CD8-positive, alpha-beta memory T cell (primary cell): ENCODE measurements at regions not wholly inside any gene's neighbourhood (a gene's known extent, or its start where the extent isn't known, plus 50 kb on each side); places are given as distances from the start of the nearest gene placed in this dataset.

Experiments
- CTCF ChIA-PET: fragments of 350-600 bp; sonication (Branson Sonifier 250); formaldehyde crosslinking; loops from one replicate; lab custom pipeline; 2021; ENCODE audit warnings: antibody characterized with exemption; lab: Charles Lee
- POLR2A ChIA-PET: fragments of 350-600 bp; sonication (Branson Sonifier 250); formaldehyde crosslinking; loops from one replicate; lab custom pipeline; 2021; ENCODE audit warnings: antibody characterized with exemption; lab: Charles Lee
- DNase-seq, 5 donors: peaks; one replicate each; pipeline versions ENCODE4 v3.0.0 to v3.0.0-alpha.2; 2020 to 2022; ENCODE audit warnings: mixed read lengths in 1 of 5
- H3K27ac ChIP-seq: one replicate; pipeline ENCODE4 v1.7.0; 2013; ENCODE audit warnings: low read depth, mild to moderate bottlenecking, low read length, moderate library complexity
- H3K27me3 ChIP-seq: 2 replicates; pipeline ENCODE4 v1.7.0; 2013; ENCODE audit warnings: low read length, mild to moderate bottlenecking; ENCODE audit not compliant: insufficient read depth, poor library complexity, severe bottlenecking
- H3K36me3 ChIP-seq: 2 replicates; pipeline ENCODE4 v1.7.0; 2013; ENCODE audit warnings: mild to moderate bottlenecking, low read length, moderate library complexity; ENCODE audit not compliant: insufficient read depth
- H3K4me1 ChIP-seq: 2 replicates; pipeline ENCODE4 v1.7.0; 2013; ENCODE audit warnings: mild to moderate bottlenecking, low read length, moderate library complexity; ENCODE audit not compliant: insufficient read depth
- H3K4me3 ChIP-seq: 2 replicates; pipeline ENCODE4 v1.7.0; 2013; ENCODE audit warnings: mild to moderate bottlenecking, low read length
- H3K9me3 ChIP-seq: 2 replicates; pipeline ENCODE4 v1.7.0; 2013; ENCODE audit warnings: mild to moderate bottlenecking, low read length
- H3K27ac Mint-ChIP-seq, 8 donors: one replicate each; pipeline ENCODE4 v1.8.0; 2020 to 2021; ENCODE audit warnings: mixed read lengths in 8 of 8, mild to moderate bottlenecking in 6 of 8, inconsistent platforms in 3 of 8, moderate library complexity in 3 of 8
- H3K27me3 Mint-ChIP-seq, 2 donors: one replicate each; pipeline ENCODE4 v1.8.0; 2020 to 2021; ENCODE audit warnings: mixed read lengths in 2 of 2, mild to moderate bottlenecking in 1 of 2, moderate library complexity in 1 of 2
- H3K36me3 Mint-ChIP-seq, 3 donors: one replicate each; pipeline ENCODE4 v1.8.0; 2020 to 2021; ENCODE audit warnings: mixed read lengths in 3 of 3, inconsistent platforms in 1 of 3, mild to moderate bottlenecking in 1 of 3
- H3K4me1 Mint-ChIP-seq, 3 donors: one replicate each; pipeline ENCODE4 v1.8.0; 2020 to 2021; ENCODE audit warnings: mixed read lengths in 3 of 3, inconsistent platforms in 1 of 3, mild to moderate bottlenecking in 1 of 3
- H3K4me3 Mint-ChIP-seq, 7 donors: one replicate each; pipeline ENCODE4 v1.8.0; 2020 to 2021; ENCODE audit warnings: mixed read lengths in 7 of 7, mild to moderate bottlenecking in 6 of 7, moderate library complexity in 4 of 7, inconsistent platforms in 2 of 7
- H3K9me3 Mint-ChIP-seq, 5 donors: one replicate each; pipeline ENCODE4 v1.8.0; 2020 to 2022; ENCODE audit warnings: mixed read lengths in 5 of 5, mild to moderate bottlenecking in 3 of 5, moderate library complexity in 2 of 5, inconsistent platforms in 1 of 5

DNA sequence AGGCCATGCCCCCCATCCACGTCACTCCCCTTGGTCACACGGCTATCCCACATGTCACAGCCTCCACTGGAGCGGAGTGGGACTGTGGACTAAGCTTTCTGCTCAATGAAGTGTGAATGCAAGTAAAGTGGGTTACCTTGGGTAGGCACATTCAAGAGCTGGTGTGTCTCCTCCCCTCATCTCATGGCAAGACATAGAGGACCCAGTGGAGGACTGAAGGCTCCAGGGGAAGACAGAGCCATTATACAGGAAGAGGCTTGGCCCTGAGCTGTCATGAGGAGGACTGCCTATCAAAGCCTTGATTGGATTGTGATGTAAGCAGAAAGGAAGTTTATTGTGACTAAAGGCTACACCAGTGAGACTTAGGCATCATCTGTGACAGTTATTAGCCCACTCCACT, 129.2 kb upstream of the CCL2 start:
- H3K36me3 Mint-ChIP-seq = no peaks in the 10 kb centered on the region
- no peak overlapping the region for H3K4me3 Mint-ChIP-seq
- H3K27ac ChIP-seq = no peak overlapping the region
- POLR2A ChIA-PET = no interaction called here
- no peaks in the 10 kb centered on the region for H3K4me1 Mint-ChIP-seq
- no peak overlapping the region for H3K4me3 ChIP-seq
- H3K9me3 ChIP-seq = no peaks in the 10 kb centered on the region
- H3K4me1 ChIP-seq = no peaks in the 10 kb centered on the region
- peak overlapping the region in 1 of 8 donors; percentile 39 for H3K27ac Mint-ChIP-seq
- H3K36me3 ChIP-seq = no peaks in the 10 kb centered on the region
- no peaks in the 10 kb centered on the region for H3K27me3 ChIP-seq
- no peaks in the 10 kb centered on the region for H3K9me3 Mint-ChIP-seq
- CTCF ChIA-PET = no interaction called here
- DNase-seq = no peak
- H3K27me3 Mint-ChIP-seq = peaks cover 9 to 45% of the 10 kb centered on the region in 2 donors

DNA sequence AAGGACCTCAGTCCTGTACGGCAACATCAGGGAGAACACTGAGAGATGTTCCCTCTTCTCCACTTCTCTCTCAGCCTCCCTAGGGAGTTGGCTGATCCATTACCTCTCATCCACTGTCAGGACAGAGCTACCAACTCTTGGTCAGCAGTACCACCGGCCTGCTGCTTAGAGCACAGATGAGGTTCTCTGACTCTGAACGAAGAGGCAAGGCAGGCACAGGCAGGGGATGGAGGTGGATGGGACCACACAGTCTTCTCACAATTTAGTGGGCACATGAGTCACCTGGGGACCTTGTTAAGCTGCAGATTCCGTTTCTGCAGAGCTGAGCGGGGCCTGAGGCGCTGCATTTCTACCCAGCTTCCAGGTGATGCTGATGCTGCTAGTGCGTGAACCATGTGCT, 128.6 kb upstream of the CCL2 start:
- Mint-ChIP-seq H3K27ac (no peak overlapping the region), H3K27me3 (peaks cover 10 to 42% of the 10 kb centered on the region in 2 donors), H3K9me3 (no peaks in the 10 kb centered on the region), H3K4me3 (no peak overlapping the region), H3K4me1 (no peaks in the 10 kb centered on the region), H3K36me3 (no peaks in the 10 kb centered on the region)
- Histone ChIP-seq H3K27me3 (no peaks in the 10 kb centered on the region), H3K27ac (no peak overlapping the region), H3K4me1 (no peaks in the 10 kb centered on the region), H3K36me3 (no peaks in the 10 kb centered on the region), H3K4me3 (no peak overlapping the region), H3K9me3 (no peaks in the 10 kb centered on the region)
- POLR2A ChIA-PET = no interaction called here
- CTCF ChIA-PET = no interaction called here
- DNase-seq = no peak

DNA sequence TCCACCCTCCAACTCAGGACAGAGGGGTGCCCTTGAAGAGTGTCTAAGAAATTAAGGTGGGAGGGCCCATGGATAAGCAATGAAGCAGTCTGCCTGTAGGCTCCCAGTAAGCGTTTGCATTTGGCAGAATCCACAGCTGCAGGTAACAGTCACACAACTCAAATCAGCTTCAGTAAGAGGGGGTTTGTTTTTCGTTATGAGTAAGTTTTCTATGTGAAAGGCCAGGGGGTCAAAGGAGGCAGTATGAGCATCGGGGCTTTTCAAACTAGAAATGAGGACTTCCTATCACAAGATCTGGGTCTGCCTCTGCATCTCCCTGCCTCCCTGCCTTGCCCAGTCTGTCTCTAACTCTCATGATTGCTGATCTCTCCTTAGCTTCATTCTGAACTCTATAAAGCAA, 128.1 kb upstream of the CCL2 start:
- POLR2A ChIA-PET = no interaction called here
- Histone ChIP-seq H3K4me3 (no peak overlapping the region), H3K9me3 (no peaks in the 10 kb centered on the region), H3K27ac (no peak overlapping the region), H3K4me1 (no peaks in the 10 kb centered on the region), H3K36me3 (no peaks in the 10 kb centered on the region), H3K27me3 (no peaks in the 10 kb centered on the region)
- Mint-ChIP-seq H3K27me3 (peaks cover 9 to 38% of the 10 kb centered on the region in 2 donors), H3K9me3 (no peaks in the 10 kb centered on the region), H3K36me3 (no peaks in the 10 kb centered on the region), H3K27ac (no peak overlapping the region), H3K4me3 (no peak overlapping the region), H3K4me1 (no peaks in the 10 kb centered on the region)
- CTCF ChIA-PET = no interaction called here
- no peak for DNase-seq

DNA sequence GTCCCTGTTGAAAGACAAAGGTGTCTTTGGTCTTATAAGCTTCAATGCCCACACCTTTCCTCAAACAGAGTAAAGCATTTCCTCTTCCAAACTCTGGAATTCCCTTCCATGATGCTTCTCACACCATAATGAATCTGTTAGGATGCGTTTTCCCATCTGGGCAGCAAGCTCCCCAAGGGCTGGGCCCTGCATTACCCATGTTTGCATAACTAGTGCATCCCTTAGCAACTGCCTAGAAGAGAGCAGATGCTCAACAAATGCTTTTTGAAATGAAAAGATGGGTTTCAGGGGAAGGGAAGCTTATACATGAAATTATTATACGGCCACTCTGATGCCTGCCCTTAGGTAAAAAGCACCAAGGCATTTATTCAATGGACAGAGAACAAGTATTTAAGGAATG, 124.5 kb upstream of the CCL2 start:
- Histone ChIP-seq H3K4me1 (no peaks in the 10 kb centered on the region), H3K9me3 (no peaks in the 10 kb centered on the region), H3K4me3 (no peak overlapping the region), H3K27ac (no peak overlapping the region), H3K36me3 (no peaks in the 10 kb centered on the region), H3K27me3 (no peaks in the 10 kb centered on the region)
- POLR2A ChIA-PET = no interaction called here
- no peaks in the 10 kb centered on the region for H3K36me3 Mint-ChIP-seq
- DNase-seq = no peak
- peaks cover 10 to 25% of the 10 kb centered on the region in 2 donors for H3K27me3 Mint-ChIP-seq
- H3K9me3 Mint-ChIP-seq = no peaks in the 10 kb centered on the region
- no peak overlapping the region for H3K4me3 Mint-ChIP-seq
- H3K4me1 Mint-ChIP-seq = no peaks in the 10 kb centered on the region
- CTCF ChIA-PET = no interaction called here
- H3K27ac Mint-ChIP-seq = no peak overlapping the region

DNA sequence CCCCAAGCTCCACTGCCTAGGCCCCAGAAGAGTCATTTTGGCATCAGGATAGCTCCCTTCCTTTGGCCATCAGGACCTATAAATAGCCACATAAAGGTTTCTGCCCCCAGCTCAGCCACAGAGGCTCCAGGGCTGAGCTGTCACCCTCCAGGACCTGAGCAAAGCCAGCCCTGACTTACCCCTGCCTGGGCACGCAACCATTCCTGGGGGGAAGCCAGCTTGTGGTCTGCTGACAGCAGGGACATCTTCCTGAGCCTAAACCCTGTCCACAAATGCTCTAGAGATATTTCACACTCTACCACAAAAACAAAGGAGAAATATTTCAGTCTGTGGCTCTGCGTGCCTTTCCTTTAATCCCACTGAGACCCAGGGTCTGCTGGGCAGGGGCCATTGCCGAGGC, 123.7 kb upstream of the CCL2 start:
- CTCF ChIA-PET = no interaction called here
- DNase-seq = no peak
- no peaks in the 10 kb centered on the region for H3K4me1 Mint-ChIP-seq
- POLR2A ChIA-PET = no interaction called here
- H3K4me3 Mint-ChIP-seq = no peak overlapping the region
- Histone ChIP-seq H3K36me3 (no peaks in the 10 kb centered on the region), H3K4me3 (no peak overlapping the region), H3K9me3 (no peaks in the 10 kb centered on the region), H3K4me1 (no peaks in the 10 kb centered on the region), H3K27ac (no peak overlapping the region), H3K27me3 (no peaks in the 10 kb centered on the region)
- peaks cover 10 to 30% of the 10 kb centered on the region in 2 donors for H3K27me3 Mint-ChIP-seq
- no peaks in the 10 kb centered on the region for H3K36me3 Mint-ChIP-seq
- H3K9me3 Mint-ChIP-seq = no peaks in the 10 kb centered on the region
- no peak overlapping the region for H3K27ac Mint-ChIP-seq

DNA sequence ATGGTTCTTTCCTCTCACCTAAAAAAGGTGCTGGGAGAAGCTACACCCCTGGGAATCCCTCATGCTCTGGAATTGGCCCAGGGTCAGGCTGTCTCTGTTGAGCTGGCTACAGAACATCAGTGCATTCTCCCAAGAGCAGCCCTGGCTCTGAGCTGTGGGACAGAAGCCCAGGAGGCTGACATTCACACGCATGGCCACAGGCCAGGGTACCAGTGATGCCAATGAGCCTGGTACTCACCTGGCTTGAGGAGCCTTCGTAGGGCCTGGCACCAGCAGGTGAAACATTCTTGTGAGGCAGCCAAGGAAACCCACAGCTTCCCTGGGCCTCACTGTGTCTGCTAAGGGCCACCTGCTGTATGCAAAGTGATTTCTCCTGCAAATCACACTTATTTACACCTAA, 121.7 kb upstream of the CCL2 start:
- Histone ChIP-seq H3K36me3 (no peaks in the 10 kb centered on the region), H3K4me3 (no peak overlapping the region), H3K27ac (no peak overlapping the region), H3K9me3 (no peaks in the 10 kb centered on the region), H3K27me3 (no peaks in the 10 kb centered on the region), H3K4me1 (no peaks in the 10 kb centered on the region)
- no peak for DNase-seq
- H3K4me1 Mint-ChIP-seq = no peaks in the 10 kb centered on the region
- CTCF ChIA-PET = no interaction called here
- no peaks in the 10 kb centered on the region for H3K36me3 Mint-ChIP-seq
- peaks cover 10 to 18% of the 10 kb centered on the region in 2 donors for H3K27me3 Mint-ChIP-seq
- H3K27ac Mint-ChIP-seq = no peak overlapping the region
- no peaks in the 10 kb centered on the region for H3K9me3 Mint-ChIP-seq
- POLR2A ChIA-PET = no interaction called here
- H3K4me3 Mint-ChIP-seq = no peak overlapping the region

DNA sequence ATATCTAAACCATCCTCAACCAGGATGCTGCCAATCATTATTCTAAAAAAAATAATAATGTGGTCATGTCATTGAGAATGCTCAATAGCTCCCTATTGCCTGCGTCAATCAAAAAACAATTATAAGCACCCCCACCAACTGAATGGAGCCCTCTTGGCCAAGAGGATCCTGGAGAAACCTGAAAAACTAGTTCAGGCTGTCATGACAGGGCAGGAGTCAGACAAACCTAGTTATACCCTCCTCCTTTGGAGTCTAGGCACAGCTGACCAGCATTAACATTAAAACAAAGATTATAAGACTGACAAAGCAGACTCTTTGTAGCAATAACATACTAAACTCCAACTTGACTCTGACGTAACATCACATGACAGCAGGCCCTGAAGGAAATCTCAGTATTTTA, 119.2 kb upstream of the CCL2 start:
- no peak for DNase-seq
- Histone ChIP-seq H3K9me3 (no peaks in the 10 kb centered on the region), H3K4me3 (no peak overlapping the region), H3K27me3 (no peaks in the 10 kb centered on the region), H3K27ac (no peak overlapping the region), H3K36me3 (no peaks in the 10 kb centered on the region), H3K4me1 (no peaks in the 10 kb centered on the region)
- no peak overlapping the region for H3K4me3 Mint-ChIP-seq
- ChIA-PET POLR2A (no interaction called here), CTCF (interaction anchor here (0.8 kb wide), 1 partner anchor 11 kb away, joined by 3 read pairs; no protein-coding TSS in a partner anchor)
- H3K9me3 Mint-ChIP-seq = no peaks in the 10 kb centered on the region
- no peaks in the 10 kb centered on the region for H3K4me1 Mint-ChIP-seq
- H3K27me3 Mint-ChIP-seq = peaks cover 14 to 34% of the 10 kb centered on the region in 2 donors
- H3K27ac Mint-ChIP-seq = no peak overlapping the region
- H3K36me3 Mint-ChIP-seq = no peaks in the 10 kb centered on the region

DNA sequence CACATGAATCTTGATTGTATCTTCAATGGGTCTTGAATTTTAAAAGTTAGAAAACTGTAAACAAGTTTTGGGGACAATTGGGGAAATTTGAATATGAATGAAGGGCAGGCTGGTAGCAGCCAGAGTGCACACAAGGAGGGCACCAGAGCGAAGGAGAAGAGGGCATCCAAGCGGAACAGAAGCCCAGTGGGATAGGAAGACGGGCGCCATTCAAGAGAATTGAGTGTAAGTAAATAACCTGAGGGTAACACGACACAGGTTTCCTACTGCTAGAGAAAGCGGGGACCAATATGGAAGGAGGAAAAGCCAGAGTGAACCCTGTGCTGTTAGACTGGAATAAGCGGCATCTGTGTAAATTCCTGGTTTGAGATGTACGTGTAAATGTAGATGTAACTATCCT, 115.1 kb upstream of the CCL2 start:
- no peaks in the 10 kb centered on the region for H3K9me3 Mint-ChIP-seq
- POLR2A ChIA-PET = no interaction called here

DNA sequence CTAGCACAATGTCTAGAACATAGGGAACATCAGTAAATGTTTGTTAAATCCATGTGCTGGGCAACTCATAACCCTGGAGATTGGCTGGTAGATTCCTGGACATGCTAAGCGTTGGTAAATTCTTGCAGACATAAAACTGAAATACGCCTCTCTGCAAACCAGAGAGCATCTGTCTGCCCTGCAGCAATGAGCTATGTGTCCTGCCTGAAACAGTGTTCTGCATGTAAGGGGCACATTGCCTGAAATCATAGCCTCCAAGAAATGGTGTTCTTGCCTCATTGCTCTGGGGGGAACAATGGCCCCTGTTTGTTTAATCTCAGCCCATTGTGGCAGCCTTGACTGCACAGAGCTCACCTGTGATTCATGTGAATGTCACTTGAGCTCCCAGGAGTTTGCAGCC, 113.5 kb upstream of the CCL2 start:
- Histone ChIP-seq H3K4me3 (no peak overlapping the region), H3K4me1 (no peaks in the 10 kb centered on the region), H3K9me3 (no peaks in the 10 kb centered on the region), H3K36me3 (no peaks in the 10 kb centered on the region), H3K27ac (no peak overlapping the region), H3K27me3 (no peaks in the 10 kb centered on the region)
- Mint-ChIP-seq H3K9me3 (no peaks in the 10 kb centered on the region), H3K36me3 (no peaks in the 10 kb centered on the region), H3K4me3 (no peak overlapping the region), H3K27ac (no peak overlapping the region), H3K27me3 (peaks cover 8 to 26% of the 10 kb centered on the region in 2 donors), H3K4me1 (no peaks in the 10 kb centered on the region)
- DNase-seq = no peak
- CTCF ChIA-PET = no interaction called here
- POLR2A ChIA-PET = no interaction called here

More for the DNA sequence above, 115.1 kb upstream of the CCL2 start:
- Mint-ChIP-seq H3K36me3 (no peaks in the 10 kb centered on the region), H3K27me3 (peaks cover 7 to 26% of the 10 kb centered on the region in 2 donors), H3K27ac (peak overlapping the region in 1 of 8 donors; percentile 23), H3K4me1 (no peaks in the 10 kb centered on the region), H3K4me3 (no peak overlapping the region)
- CTCF ChIA-PET = no interaction called here
- Histone ChIP-seq H3K27me3 (no peaks in the 10 kb centered on the region), H3K27ac (no peak overlapping the region), H3K9me3 (no peaks in the 10 kb centered on the region), H3K4me1 (no peaks in the 10 kb centered on the region), H3K4me3 (no peak overlapping the region), H3K36me3 (no peaks in the 10 kb centered on the region)
- no peak for DNase-seq
